Nephron (organoid): ENCODE measurements at regions not wholly inside any gene's neighbourhood (a gene's known extent, or its start where the extent isn't known, plus 50 kb on each side); places are given as distances from the start of the nearest gene placed in this dataset.

ENCODE experiments used
- H3K27ac Mint-ChIP-seq, 3 experiments: 2 replicates each; pipeline ENCODE4 v1.8.0; 2020; ENCODE audit warnings: mixed read lengths in 3 of 3, mild to moderate bottlenecking in 2 of 3, moderate library complexity in 1 of 3
- H3K27me3 Mint-ChIP-seq: 2 replicates; pipeline ENCODE4 v1.8.0; 2021; ENCODE audit warnings: low read depth, mild to moderate bottlenecking, moderate library complexity, mixed read lengths
- H3K36me3 Mint-ChIP-seq: 2 replicates; pipeline ENCODE4 v1.8.0; 2020; ENCODE audit warnings: low read depth, mixed read lengths
- H3K4me1 Mint-ChIP-seq: 2 replicates; pipeline ENCODE4 v1.8.0; 2020; ENCODE audit warnings: mixed read lengths
- H3K4me3 Mint-ChIP-seq, 3 experiments: 2 replicates each; pipeline ENCODE4 v1.8.0; 2020; ENCODE audit warnings: mild to moderate bottlenecking in 3 of 3, mixed read lengths in 3 of 3, moderate library complexity in 2 of 3
- H3K9me3 Mint-ChIP-seq: 2 replicates; pipeline ENCODE4 v1.8.0; 2020; ENCODE audit warnings: mixed read lengths
- TF ChIP-seq, protein P1 (sequence below), 3 experiments: fragments of 200-600 bp; sonication (generic); IDR thresholded peaks; one replicate each; pipeline ENCODE4 v1.5.0; 2021; ENCODE audit warnings: antibody characterized with exemption in 3 of 3; ENCODE audit not compliant: unreplicated experiment in 3 of 3

GRCh38 chr21:35108887-35109286 lies 59.8 kb upstream of the RUNX1 start:
- Mint-ChIP-seq H3K36me3 (no peaks in the 10 kb centered on the region), H3K27ac (no peak overlapping the region), H3K4me1 (peaks cover 8% of the 10 kb centered on the region), H3K9me3 (peaks cover 2% of the 10 kb centered on the region), H3K27me3 (peaks cover 5% of the 10 kb centered on the region), H3K4me3 (no peak overlapping the region)
- TF ChIP-seq, protein P1, sequence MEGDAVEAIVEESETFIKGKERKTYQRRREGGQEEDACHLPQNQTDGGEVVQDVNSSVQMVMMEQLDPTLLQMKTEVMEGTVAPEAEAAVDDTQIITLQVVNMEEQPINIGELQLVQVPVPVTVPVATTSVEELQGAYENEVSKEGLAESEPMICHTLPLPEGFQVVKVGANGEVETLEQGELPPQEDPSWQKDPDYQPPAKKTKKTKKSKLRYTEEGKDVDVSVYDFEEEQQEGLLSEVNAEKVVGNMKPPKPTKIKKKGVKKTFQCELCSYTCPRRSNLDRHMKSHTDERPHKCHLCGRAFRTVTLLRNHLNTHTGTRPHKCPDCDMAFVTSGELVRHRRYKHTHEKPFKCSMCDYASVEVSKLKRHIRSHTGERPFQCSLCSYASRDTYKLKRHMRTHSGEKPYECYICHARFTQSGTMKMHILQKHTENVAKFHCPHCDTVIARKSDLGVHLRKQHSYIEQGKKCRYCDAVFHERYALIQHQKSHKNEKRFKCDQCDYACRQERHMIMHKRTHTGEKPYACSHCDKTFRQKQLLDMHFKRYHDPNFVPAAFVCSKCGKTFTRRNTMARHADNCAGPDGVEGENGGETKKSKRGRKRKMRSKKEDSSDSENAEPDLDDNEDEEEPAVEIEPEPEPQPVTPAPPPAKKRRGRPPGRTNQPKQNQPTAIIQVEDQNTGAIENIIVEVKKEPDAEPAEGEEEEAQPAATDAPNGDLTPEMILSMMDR (IDR thresholded peaks at IDR 0.05; ENCODE audit: unreplicated experiment in 3 of 3): no peak

DNA sequence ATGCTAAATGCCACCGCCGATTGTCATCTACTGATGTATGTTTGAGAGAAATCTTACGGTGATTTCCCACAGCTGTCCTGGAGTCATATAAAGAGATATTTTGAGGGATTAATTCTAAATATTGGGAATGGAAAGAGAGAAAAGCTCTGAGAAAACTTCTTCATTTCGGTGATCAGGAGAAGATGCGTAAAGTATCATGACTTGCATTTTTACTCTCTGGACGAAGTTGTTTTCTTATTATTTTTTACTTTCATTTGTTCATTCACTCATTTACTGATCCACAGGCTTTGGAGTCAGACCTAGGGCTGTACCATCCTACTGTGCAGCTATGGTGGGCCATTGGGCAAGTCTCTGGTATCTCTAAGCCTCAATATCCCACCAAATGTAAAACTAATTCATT lies 58.4 kb upstream of the RUNX1 start:
- no peaks in the 10 kb centered on the region for H3K36me3 Mint-ChIP-seq
- TF ChIP-seq, protein P1 (IDR thresholded peaks at IDR 0.05; ENCODE audit: unreplicated experiment in 3 of 3): no peak
- H3K27ac Mint-ChIP-seq: no peak overlapping the region
- H3K9me3 Mint-ChIP-seq: peaks cover 2% of the 10 kb centered on the region
- H3K4me3 Mint-ChIP-seq: no peak overlapping the region
- peaks cover 5% of the 10 kb centered on the region for H3K27me3 Mint-ChIP-seq
- H3K4me1 Mint-ChIP-seq: no peaks in the 10 kb centered on the region

GRCh38 chr21:35106246-35106835 lies 57.2 kb upstream of the RUNX1 start:
- peaks cover 5% of the 10 kb centered on the region for H3K27me3 Mint-ChIP-seq
- H3K9me3 Mint-ChIP-seq: peaks cover 2% of the 10 kb centered on the region
- no peaks in the 10 kb centered on the region for H3K4me1 Mint-ChIP-seq
- H3K27ac Mint-ChIP-seq: no peak overlapping the region
- no peak overlapping the region for H3K4me3 Mint-ChIP-seq
- no peaks in the 10 kb centered on the region for H3K36me3 Mint-ChIP-seq
- TF ChIP-seq, protein P1 (IDR thresholded peaks at IDR 0.05; ENCODE audit: unreplicated experiment in 3 of 3): no peak

DNA sequence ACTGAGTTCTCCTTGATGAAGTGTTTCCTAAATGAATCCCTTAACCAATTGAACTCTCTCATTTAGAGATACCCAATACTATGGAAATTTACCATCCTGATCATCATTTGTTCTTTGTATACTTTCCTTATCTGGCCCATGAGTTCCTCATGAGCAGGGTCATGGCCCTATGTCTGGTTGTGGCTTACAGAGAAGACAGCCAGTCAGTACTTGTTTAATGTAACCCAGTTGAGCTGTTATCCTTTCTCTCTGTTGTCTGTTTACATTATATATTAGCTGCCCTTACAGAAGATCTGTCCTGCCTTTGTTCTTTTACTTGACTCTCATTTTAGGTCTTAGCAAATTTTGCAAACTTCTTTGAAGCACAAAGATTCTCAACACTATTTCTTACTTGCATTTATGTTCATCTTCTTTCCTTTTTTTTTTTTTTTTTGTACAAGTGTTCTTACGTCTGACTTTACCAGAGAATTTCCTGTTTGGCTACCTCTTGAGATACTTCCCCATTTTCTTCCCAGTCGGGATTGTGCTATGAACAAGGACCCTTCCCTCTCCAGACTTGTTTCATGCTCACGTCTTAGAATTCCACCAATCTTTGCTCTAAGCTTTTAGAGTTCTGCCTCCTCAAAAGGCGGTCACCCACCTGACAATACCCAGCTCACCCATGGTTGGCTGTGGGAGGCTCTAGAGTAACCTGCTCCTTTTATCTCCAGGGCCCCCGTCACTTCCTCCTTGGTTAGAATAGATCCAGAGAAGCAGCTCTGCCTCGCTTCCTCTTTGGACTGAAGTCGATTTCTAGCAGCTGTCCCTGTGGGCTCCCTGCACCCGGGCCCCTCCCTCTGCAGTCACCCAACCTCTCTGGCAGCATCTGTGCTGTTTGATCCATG lies 53.6 kb upstream of the RUNX1 start:
- no peaks in the 10 kb centered on the region for H3K9me3 Mint-ChIP-seq
- TF ChIP-seq, protein P1 (IDR thresholded peaks at IDR 0.05; ENCODE audit: unreplicated experiment in 3 of 3): no peak
- H3K36me3 Mint-ChIP-seq: no peaks in the 10 kb centered on the region
- H3K27me3 Mint-ChIP-seq: peaks cover 3% of the 10 kb centered on the region
- H3K27ac Mint-ChIP-seq: no peak overlapping the region
- H3K4me1 Mint-ChIP-seq: no peaks in the 10 kb centered on the region
- no peak overlapping the region for H3K4me3 Mint-ChIP-seq

GRCh38 chr21:35100349-35100811 lies 51.3 kb upstream of the RUNX1 start:
- no peaks in the 10 kb centered on the region for H3K27me3 Mint-ChIP-seq
- H3K4me3 Mint-ChIP-seq: no peak overlapping the region
- H3K36me3 Mint-ChIP-seq: no peaks in the 10 kb centered on the region
- no peaks in the 10 kb centered on the region for H3K4me1 Mint-ChIP-seq
- TF ChIP-seq, protein P1 (IDR thresholded peaks at IDR 0.05; ENCODE audit: unreplicated experiment in 3 of 3): no peak
- no peaks in the 10 kb centered on the region for H3K9me3 Mint-ChIP-seq
- H3K27ac Mint-ChIP-seq: no peak overlapping the region
